ENCODE measurements at regions not wholly inside any gene's neighbourhood (a gene's known extent, or its start where the extent isn't known, plus 50 kb on each side); places are given as distances from the start of the nearest gene placed in this dataset.

DNA sequence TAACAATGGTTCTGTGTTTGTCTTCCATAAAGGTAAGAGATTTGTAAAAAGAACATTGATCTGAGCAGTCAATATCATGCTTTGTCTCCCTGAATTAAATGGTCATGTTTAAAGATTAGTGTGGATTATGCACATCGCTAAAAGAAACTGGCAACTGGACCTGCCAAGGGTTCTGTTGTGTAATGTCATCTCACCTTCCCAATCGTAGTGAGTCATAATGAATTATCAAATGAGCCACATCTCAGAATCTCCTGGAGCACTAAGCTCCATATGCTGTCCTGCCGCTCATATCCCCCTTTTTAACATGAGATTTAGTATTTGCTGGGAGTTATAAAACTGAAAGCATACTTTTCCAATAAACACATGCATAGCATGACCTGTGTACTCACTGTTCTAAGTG, 187.0 kb upstream of the OPRM1 start:
- intact Hi-C loops (cut with DNase I; ENCODE audit: low total_unique reads): no loop called here
- TF ChIP-seq, protein P1, sequence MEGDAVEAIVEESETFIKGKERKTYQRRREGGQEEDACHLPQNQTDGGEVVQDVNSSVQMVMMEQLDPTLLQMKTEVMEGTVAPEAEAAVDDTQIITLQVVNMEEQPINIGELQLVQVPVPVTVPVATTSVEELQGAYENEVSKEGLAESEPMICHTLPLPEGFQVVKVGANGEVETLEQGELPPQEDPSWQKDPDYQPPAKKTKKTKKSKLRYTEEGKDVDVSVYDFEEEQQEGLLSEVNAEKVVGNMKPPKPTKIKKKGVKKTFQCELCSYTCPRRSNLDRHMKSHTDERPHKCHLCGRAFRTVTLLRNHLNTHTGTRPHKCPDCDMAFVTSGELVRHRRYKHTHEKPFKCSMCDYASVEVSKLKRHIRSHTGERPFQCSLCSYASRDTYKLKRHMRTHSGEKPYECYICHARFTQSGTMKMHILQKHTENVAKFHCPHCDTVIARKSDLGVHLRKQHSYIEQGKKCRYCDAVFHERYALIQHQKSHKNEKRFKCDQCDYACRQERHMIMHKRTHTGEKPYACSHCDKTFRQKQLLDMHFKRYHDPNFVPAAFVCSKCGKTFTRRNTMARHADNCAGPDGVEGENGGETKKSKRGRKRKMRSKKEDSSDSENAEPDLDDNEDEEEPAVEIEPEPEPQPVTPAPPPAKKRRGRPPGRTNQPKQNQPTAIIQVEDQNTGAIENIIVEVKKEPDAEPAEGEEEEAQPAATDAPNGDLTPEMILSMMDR (IDR thresholded peaks at IDR 0.05): no peak
- TF ChIP-seq POLR2A (IDR thresholded peaks at IDR 0.05) (no peak), POLR2AphosphoS5 (IDR thresholded peaks at IDR 0.05) (no peak)
- no peak overlapping the region for H3K4me3 ChIP-seq

DNA sequence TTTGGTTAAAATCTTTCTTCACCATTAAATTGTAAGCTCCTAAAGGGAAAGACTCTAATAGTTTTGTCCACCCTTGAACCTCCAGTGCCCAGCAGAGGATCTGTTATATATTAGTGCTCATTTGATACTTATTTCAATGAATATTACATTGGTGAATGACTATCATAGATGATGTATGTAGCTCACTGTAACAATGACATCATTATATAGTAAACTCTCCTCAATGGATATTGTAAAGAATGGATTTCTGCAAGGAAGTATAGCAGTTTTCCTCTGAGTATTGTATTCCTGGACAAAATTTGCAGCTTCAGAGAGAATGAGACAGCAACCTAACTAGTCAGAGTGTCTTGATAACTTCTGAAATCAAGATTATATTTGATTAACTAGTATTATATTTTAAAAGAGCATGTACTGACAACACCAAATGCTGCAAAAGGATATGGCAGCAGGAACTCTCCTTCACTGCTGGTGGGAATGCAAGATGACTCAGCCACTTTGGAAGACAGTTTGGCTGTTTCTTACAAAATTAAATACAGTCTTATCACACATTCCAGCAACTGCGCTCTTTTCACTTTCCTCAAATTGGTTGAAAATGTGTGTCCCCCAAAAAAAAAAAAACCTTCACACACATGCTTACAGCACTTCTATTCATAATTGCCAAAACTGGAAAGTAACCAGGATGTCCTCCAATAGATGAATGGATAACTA, 189.8 kb upstream of the OPRM1 start:
- Histone ChIP-seq H3K4me3 (no peak overlapping the region), H3K9me3 (no peaks in the 10 kb centered on the region), H3K27ac (no peak overlapping the region), H3K4me1 (no peaks in the 10 kb centered on the region), H3K27me3 (no peaks in the 10 kb centered on the region), H3K36me3 (no peaks in the 10 kb centered on the region)
- TF ChIP-seq, protein P1 (IDR thresholded peaks at IDR 0.05): no peak
- no peak for TF ChIP-seq POLR2A (IDR thresholded peaks at IDR 0.05)
- TF ChIP-seq POLR2AphosphoS5 (IDR thresholded peaks at IDR 0.05): no peak
- DNase-seq (ENCODE audit: low spot score in 2 of 2): no peak
- intact Hi-C loops (cut with DNase I; ENCODE audit: low total_unique reads): no loop called here

More for the DNA sequence above, 187.0 kb upstream of the OPRM1 start:
- Histone ChIP-seq H3K9me3 (no peaks in the 10 kb centered on the region), H3K27me3 (no peaks in the 10 kb centered on the region), H3K27ac (no peak overlapping the region), H3K36me3 (no peaks in the 10 kb centered on the region), H3K4me1 (no peaks in the 10 kb centered on the region)
- DNase-seq (ENCODE audit: low spot score in 2 of 2): no peak

DNA sequence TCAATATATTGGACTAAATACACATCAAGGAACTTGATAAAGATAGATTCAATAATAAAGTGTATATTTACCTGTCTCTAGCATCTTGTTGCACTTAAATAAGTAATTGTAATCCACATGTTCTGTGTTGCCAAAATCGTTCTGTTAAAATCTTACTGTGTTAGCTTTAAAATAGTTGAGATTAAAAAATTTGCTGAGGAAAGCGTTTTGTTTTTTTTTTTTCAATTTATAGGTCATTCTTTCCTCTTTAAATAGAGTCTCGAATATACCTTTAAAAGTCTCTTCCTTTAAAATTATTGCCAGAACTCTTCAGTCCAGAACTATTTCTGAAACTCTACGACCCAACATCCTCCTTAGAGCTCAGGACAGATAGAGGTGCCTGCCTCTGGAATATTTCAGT, 195.6 kb upstream of the OPRM1 start:
- Histone ChIP-seq H3K4me3 (no peak overlapping the region), H3K27me3 (no peaks in the 10 kb centered on the region), H3K4me1 (no peaks in the 10 kb centered on the region), H3K9me3 (no peaks in the 10 kb centered on the region), H3K36me3 (no peaks in the 10 kb centered on the region), H3K27ac (no peak overlapping the region)
- intact Hi-C loops (cut with DNase I; ENCODE audit: low total_unique reads): no loop called here
- TF ChIP-seq POLR2AphosphoS5 (IDR thresholded peaks at IDR 0.05): no peak
- no peak for TF ChIP-seq POLR2A (IDR thresholded peaks at IDR 0.05)
- TF ChIP-seq, protein P1 (IDR thresholded peaks at IDR 0.05): no peak
- no peak for DNase-seq (ENCODE audit: low spot score in 2 of 2)

DNA sequence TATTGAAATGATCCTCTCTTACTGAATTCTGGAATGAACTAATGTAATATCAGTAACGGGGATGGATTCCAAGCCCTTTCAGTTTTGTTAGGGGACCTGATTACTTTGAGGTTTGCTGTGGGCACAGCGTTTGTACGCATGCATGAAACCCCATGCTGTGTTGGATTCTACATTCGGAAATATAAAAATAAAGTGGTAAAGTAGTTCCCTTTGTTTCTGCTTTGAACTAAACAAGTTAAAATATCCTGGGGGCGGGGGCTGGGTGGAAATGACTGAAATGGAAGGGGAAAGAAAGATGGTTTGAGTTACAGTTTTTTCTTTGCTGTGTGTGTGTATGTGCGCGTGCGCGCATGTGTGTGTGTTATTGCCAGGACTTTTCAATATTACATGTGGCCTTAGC, 196.5 kb upstream of the OPRM1 start:
- H3K4me3 ChIP-seq: peak overlapping the region in 1 of 3 donors; percentile 8
- TF ChIP-seq, protein P1 (IDR thresholded peaks at IDR 0.05): no peak
- TF ChIP-seq POLR2AphosphoS5 (IDR thresholded peaks at IDR 0.05) (no peak), POLR2A (IDR thresholded peaks at IDR 0.05) (no peak)
- intact Hi-C loops (cut with DNase I; ENCODE audit: low total_unique reads): no loop called here
- H3K4me1 ChIP-seq: no peaks in the 10 kb centered on the region
- no peak for DNase-seq (ENCODE audit: low spot score in 2 of 2)
- no peaks in the 10 kb centered on the region for H3K27me3 ChIP-seq
- no peaks in the 10 kb centered on the region for H3K9me3 ChIP-seq
- no peaks in the 10 kb centered on the region for H3K36me3 ChIP-seq
- no peak overlapping the region for H3K27ac ChIP-seq

DNA sequence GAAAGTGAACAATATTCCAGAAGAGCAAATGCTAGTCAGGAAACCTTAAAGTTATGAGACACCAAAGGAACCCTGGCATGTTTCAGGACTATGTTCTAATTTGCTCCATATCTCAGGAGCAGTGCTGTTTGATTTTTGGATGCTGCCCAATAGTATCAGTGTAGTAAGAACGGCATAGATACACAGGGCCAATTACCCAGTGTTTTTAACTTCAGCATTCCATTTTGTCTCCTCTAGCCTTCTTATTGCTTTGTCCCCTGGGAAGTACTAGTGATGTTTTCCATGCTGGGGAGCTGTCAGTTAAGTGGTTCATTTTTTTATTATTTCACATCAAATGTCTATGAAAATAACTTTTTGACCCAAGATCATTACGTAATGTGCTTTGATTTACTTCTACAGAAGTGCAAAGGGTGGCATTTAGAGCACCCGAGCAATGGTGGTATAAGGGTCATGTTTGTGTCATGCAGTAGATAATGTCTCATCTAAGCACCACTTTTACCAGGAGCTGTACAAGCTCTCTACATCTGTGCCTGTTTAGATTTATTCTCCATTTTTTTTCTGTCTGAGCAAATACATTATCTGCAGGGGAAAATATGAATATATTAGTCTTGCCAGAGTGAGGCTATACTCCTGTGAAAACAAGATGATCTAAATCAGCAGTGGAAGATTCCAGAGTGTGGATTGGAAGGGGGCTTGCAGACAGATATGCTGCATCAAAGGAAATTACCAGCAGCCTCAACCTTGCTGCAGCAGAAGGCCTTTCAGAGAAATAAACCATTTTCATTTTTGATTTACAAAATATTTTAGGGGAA, 198.8 kb upstream of the OPRM1 start:
- TF ChIP-seq, protein P1 (IDR thresholded peaks at IDR 0.05): no peak
- TF ChIP-seq POLR2A (IDR thresholded peaks at IDR 0.05): no peak
- TF ChIP-seq POLR2AphosphoS5 (IDR thresholded peaks at IDR 0.05): no peak
- H3K36me3 ChIP-seq: no peaks in the 10 kb centered on the region
- DNase-seq (ENCODE audit: low spot score in 2 of 2): no peak

More for the DNA sequence above, 198.8 kb upstream of the OPRM1 start:
- Histone ChIP-seq H3K27me3 (no peaks in the 10 kb centered on the region), H3K9me3 (no peaks in the 10 kb centered on the region), H3K4me3 (no peak overlapping the region), H3K27ac (no peak overlapping the region), H3K4me1 (no peaks in the 10 kb centered on the region)
- intact Hi-C loops (cut with DNase I; ENCODE audit: low total_unique reads): no loop called here

Measured in breast epithelium (tissue), 4 donors.